H1 (cell line): ENCODE measurements at regions not wholly inside any gene's neighbourhood (a gene's known extent, or its start where the extent isn't known, plus 50 kb on each side); places are given as distances from the start of the nearest gene placed in this dataset.

ENCODE experiments used
- CTCF ChIA-PET: fragments of 300-600 bp; sonication (Branson Sonifier 250); formaldehyde crosslinking; loops from one replicate; lab custom pipeline; 2021; ENCODE audit not compliant: partially characterized antibody; lab: Charles Lee
- POLR2A ChIA-PET: fragments of 300-600 bp; sonication (Branson Sonifier 250); formaldehyde crosslinking; loops from one replicate; lab custom pipeline; 2021; ENCODE audit warnings: inconsistent platforms; ENCODE audit not compliant: partially characterized antibody; lab: Charles Lee
- DNase-seq, 2 experiments: peaks; one replicate each; pipeline versions ENCODE4 v3.0.0 to v3.0.0-alpha.2; 2010 to 2022; ENCODE audit warnings: low spot score in 2 of 2, low read depth in 1 of 2, mixed read lengths in 1 of 2
- FAIRE-seq: peaks from 2 replicates; lab custom pipeline; 2011; peaks lifted over from hg19 to GRCh38; lab: Jason Lieb, UNC
- H2AFZ ChIP-seq: 2 replicates; pipeline ENCODE4 v1.8.1; 2012; ENCODE audit warnings: low read length, inconsistent platforms
- H2AK5ac ChIP-seq: 2 replicates; pipeline ENCODE4 v1.6.1; 2013; ENCODE audit warnings: low read depth, low read length
- H2BK120ac ChIP-seq: replicated peaks from 2 replicates; pipeline ENCODE3; 2013; ENCODE audit warnings: low read depth, low read length, inconsistent platforms
- H2BK12ac ChIP-seq: 2 replicates; pipeline ENCODE4 v1.6.1; 2013; ENCODE audit warnings: low read depth, low read length
- H2BK15ac ChIP-seq: 2 replicates; pipeline ENCODE4 v1.6.1; 2013; ENCODE audit warnings: low read length
- H2BK20ac ChIP-seq: 2 replicates; pipeline ENCODE4 v1.6.1; 2013; ENCODE audit warnings: low read length
- H2BK5ac ChIP-seq: 2 replicates; pipeline ENCODE4 v1.6.1; 2013; ENCODE audit warnings: low read depth, low read length
- H3K14ac ChIP-seq: 2 replicates; pipeline ENCODE4 v1.6.1; 2013; ENCODE audit warnings: inconsistent platforms; ENCODE audit not compliant: insufficient read length
- H3K18ac ChIP-seq: 2 replicates; pipeline ENCODE4 v1.6.1; 2013; ENCODE audit warnings: low read length; ENCODE audit errors: extremely low read depth
- H3K23ac ChIP-seq: 2 replicates; pipeline ENCODE4 v1.6.1; 2013; ENCODE audit warnings: inconsistent platforms; ENCODE audit not compliant: insufficient read length
- H3K23me2 ChIP-seq: 2 replicates; pipeline ENCODE4 v1.6.1; 2013; ENCODE audit warnings: low read depth, low read length
- H3K27ac ChIP-seq: 2 replicates; pipeline ENCODE4 v1.6.1; 2011; ENCODE audit warnings: low read depth, low read length, inconsistent platforms
- H3K27me3 ChIP-seq, 4 experiments: replicated peaks in 1 of 4; 1 replicate in 1 of 4; 2 replicates in 3 of 4; pipeline versions ENCODE4 v1.6.1 to v1.8.1; 2011 to 2013; ENCODE audit warnings: low read length in 3 of 4, mild to moderate bottlenecking in 3 of 4, inconsistent platforms in 2 of 4, mixed read lengths in 2 of 4, moderate library complexity in 1 of 4; ENCODE audit not compliant: control insufficient read depth in 3 of 4, insufficient read depth in 3 of 4; ENCODE audit errors: extremely low read depth in 1 of 4
- H3K36me3 ChIP-seq, 4 experiments: 2 replicates each; pipeline versions ENCODE4 v1.6.1 to v1.8.1; 2011 to 2013; ENCODE audit warnings: mild to moderate bottlenecking in 4 of 4, low read length in 3 of 4, moderate library complexity in 2 of 4, control low read depth in 1 of 4, inconsistent platforms in 1 of 4; ENCODE audit not compliant: insufficient read depth in 4 of 4, control insufficient read depth in 2 of 4
- H3K4ac ChIP-seq: replicated peaks from 2 replicates; pipeline ENCODE3; 2013; ENCODE audit warnings: low read length, low read depth, mixed read lengths, inconsistent platforms; ENCODE audit not compliant: insufficient read length
- H3K4me1 ChIP-seq, 4 experiments: replicated peaks in 1 of 4; 1 replicate in 1 of 4; 2 replicates in 3 of 4; pipeline versions ENCODE4 v1.6.1 to v1.8.1; 2011 to 2013; ENCODE audit warnings: low read length in 3 of 4, inconsistent platforms in 2 of 4, mixed read lengths in 1 of 4; ENCODE audit not compliant: insufficient read depth in 4 of 4, control insufficient read depth in 3 of 4
- H3K4me2 ChIP-seq, 2 experiments: 2 replicates each; pipeline versions ENCODE4 v1.6.1 to v1.8.1; 2011 to 2013; ENCODE audit warnings: low read depth in 2 of 2, low read length in 2 of 2, control low read depth in 1 of 2, inconsistent platforms in 1 of 2, mild to moderate bottlenecking in 1 of 2; ENCODE audit not compliant: insufficient read depth in 1 of 2
- H3K4me3 ChIP-seq, 4 experiments: fragments of 200-600, 300-600 bp in 1 of 4; sonication (generic), shearing (Covaris generic), sonication (Bioruptor Twin) in 1 of 4; 2 replicates each; pipeline versions ENCODE4 v1.5.1 to v1.8.1; 2011 to 2016; ENCODE audit warnings: low read length in 4 of 4, low read depth in 3 of 4, control low read depth in 2 of 4, inconsistent platforms in 2 of 4, mild to moderate bottlenecking in 2 of 4, mixed read lengths in 1 of 4, moderate library complexity in 1 of 4; ENCODE audit not compliant: insufficient read depth in 2 of 4; ENCODE audit errors: extremely low read depth in 1 of 4
- H3K56ac ChIP-seq: replicated peaks from 2 replicates; pipeline ENCODE3; 2013; ENCODE audit warnings: low read depth, mild to moderate bottlenecking, mixed read lengths, low read length, inconsistent platforms; ENCODE audit not compliant: insufficient read length
- H3K79me1 ChIP-seq: 2 replicates; pipeline ENCODE4 v1.6.1; 2013; ENCODE audit warnings: low read depth, low read length, control low read depth
- H3K79me2 ChIP-seq, 2 experiments: 2 replicates each; pipeline versions ENCODE4 v1.6.1 to v1.8.1; 2012 to 2013; ENCODE audit warnings: low read length in 2 of 2, mild to moderate bottlenecking in 2 of 2, inconsistent platforms in 1 of 2; ENCODE audit not compliant: insufficient read depth in 2 of 2, control insufficient read depth in 1 of 2
- H3K9ac ChIP-seq, 4 experiments: replicated peaks in 1 of 4; 1 replicate in 1 of 4; 2 replicates in 3 of 4; pipeline versions ENCODE4 v1.6.1 to v1.8.1; 2011 to 2013; ENCODE audit warnings: low read depth in 3 of 4, low read length in 3 of 4, control low read depth in 2 of 4, mild to moderate bottlenecking in 2 of 4, moderate library complexity in 2 of 4, inconsistent platforms in 1 of 4; ENCODE audit errors: extremely low read depth in 1 of 4
- H3K9me3 ChIP-seq, 2 experiments: 2 replicates each; pipeline versions ENCODE4 v1.6.1 to v1.8.1; 2012 to 2013; ENCODE audit warnings: mild to moderate bottlenecking in 2 of 2, moderate library complexity in 2 of 2, control low read depth in 1 of 2, inconsistent platforms in 1 of 2, low read depth in 1 of 2, low read length in 1 of 2, mixed read lengths in 1 of 2; ENCODE audit not compliant: insufficient read depth in 2 of 2
- H4K20me1 ChIP-seq, 2 experiments: replicated peaks in 1 of 2; 2 replicates each; pipeline versions ENCODE3 to v1.8.1; 2011 to 2013; ENCODE audit warnings: inconsistent platforms in 2 of 2, low read length in 2 of 2, mild to moderate bottlenecking in 1 of 2; ENCODE audit not compliant: insufficient read depth in 2 of 2, control insufficient read depth in 1 of 2
- H4K5ac ChIP-seq: 2 replicates; pipeline ENCODE4 v1.6.1; 2013; ENCODE audit warnings: low read length, low read depth, mixed read lengths, inconsistent platforms; ENCODE audit not compliant: insufficient read length
- H4K8ac ChIP-seq: 2 replicates; pipeline ENCODE4 v1.8.0; 2013; ENCODE audit warnings: mild to moderate bottlenecking, moderate library complexity, low read length, inconsistent platforms; ENCODE audit not compliant: insufficient read depth; ENCODE audit errors: extremely low read depth
- H4K91ac ChIP-seq: replicated peaks from 2 replicates; pipeline ENCODE3; 2013; ENCODE audit warnings: low read length, mixed read lengths, inconsistent platforms; ENCODE audit not compliant: insufficient read length
- HDAC6 ChIP-seq: IDR thresholded peaks from one replicate; pipeline ENCODE4 v1.7.1; 2012; ENCODE audit warnings: low read depth, mild to moderate bottlenecking, inconsistent platforms, low read length, moderate library complexity
- KDM5A ChIP-seq: fragments of 200-600 bp; IDR thresholded peaks from 2 replicates; pipeline ENCODE4 v1.7.1; 2012; ENCODE audit warnings: mild to moderate bottlenecking, low read length, inconsistent platforms, mixed read lengths
- MAFK ChIP-seq: IDR thresholded peaks from 2 replicates; pipeline ENCODE4 v1.6.1; 2012; ENCODE audit warnings: low read depth, mild to moderate bottlenecking, improper control_type of control experiment, low read length
- RXRA ChIP-seq: IDR thresholded peaks from 2 replicates; pipeline ENCODE4 v1.6.1; 2011; ENCODE audit warnings: low read depth, mild to moderate bottlenecking, low read length, moderate library complexity; ENCODE audit not compliant: insufficient read depth
- SIN3A ChIP-seq, 2 experiments: IDR thresholded peaks in 1 of 2; conservative IDR thresholded peaks in 1 of 2; 2 replicates each; pipeline ENCODE4 v1.6.1; 2011 to 2012; ENCODE audit warnings: low read length in 2 of 2, improper control_type of control experiment in 1 of 2, low read depth in 1 of 2, mild to moderate bottlenecking in 1 of 2
- SIRT6 ChIP-seq: IDR thresholded peaks from one replicate; pipeline ENCODE4 v1.7.1; 2012; ENCODE audit warnings: low read length, inconsistent platforms
- TAF1 ChIP-seq: IDR thresholded peaks from 2 replicates; pipeline ENCODE4 v1.6.1; 2011; ENCODE audit warnings: mild to moderate bottlenecking, low read depth, low read length
- TAF7 ChIP-seq: optimal IDR thresholded peaks from 2 replicates; pipeline ENCODE3; 2011; ENCODE audit warnings: low read depth, mild to moderate bottlenecking, inconsistent platforms, low read length, moderate library complexity, borderline replicate concordance
- WGBS, 2 experiments: shearing (Covaris generic) in 1 of 2; methylation state at CpG; one replicate each; pipeline versions ENCODE4 v1.1.6 to v1.1.7; 2013 to 2015; ENCODE audit warnings: low lambda C conversion rate in 2 of 2, mixed read lengths in 2 of 2, inconsistent platforms in 1 of 2, low coverage in 1 of 2, missing lambda C conversion rate in 1 of 2; ENCODE audit not compliant: insufficient replicate concordance in 2 of 2, insufficient coverage in 1 of 2, insufficient read length in 1 of 2; ENCODE audit errors: extremely low coverage in 1 of 2, missing lambda C conversion rate in 1 of 2; 5-methylcytosine and 5-hydroxymethylcytosine counted together
- TF ChIP-seq, protein P1 (sequence below): IDR thresholded peaks from 2 replicates; pipeline ENCODE4 v1.6.1; 2012; ENCODE audit warnings: low read length, inconsistent platforms
- TF ChIP-seq, protein P2 (sequence below): IDR thresholded peaks from 2 replicates; pipeline ENCODE4 v1.6.1; 2012; ENCODE audit warnings: inconsistent platforms

DNA sequence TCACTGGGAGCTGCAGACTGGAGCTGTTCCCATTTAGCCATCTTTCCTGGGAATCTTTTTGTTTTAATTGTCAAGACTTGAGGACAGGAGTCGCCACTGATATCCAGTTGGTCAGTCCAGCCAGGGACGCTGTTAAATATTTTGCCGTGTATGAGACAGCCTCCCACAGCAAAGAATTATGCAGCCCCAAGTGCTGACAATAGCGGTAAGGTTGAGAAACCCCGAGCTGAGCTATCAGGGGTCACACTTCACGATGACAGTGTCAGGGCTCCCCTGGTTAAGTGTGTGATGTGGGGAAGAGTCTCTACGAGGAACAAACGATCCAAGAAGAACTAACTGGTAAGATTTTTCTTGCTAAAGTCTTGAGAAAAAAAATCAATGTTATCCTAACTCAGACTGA is 372.0 kb upstream of the MPDZ start:
- H3K36me3 ChIP-seq, result no peaks in the 10 kb centered on the region
- TF ChIP-seq HDAC6 (no peak), TAF1 (no peak), RXRA (no peak), SIN3A (conservative IDR thresholded peaks at IDR 0.05 in 1 of 2, IDR thresholded peaks at IDR 0.05 in 1 of 2; ENCODE audit: low read depth in 1 of 2, low read length in 2 of 2) (no peak), TAF7 (no peak), KDM5A (no peak), SIRT6 (no peak), MAFK (no peak)
- TF ChIP-seq, protein P1, sequence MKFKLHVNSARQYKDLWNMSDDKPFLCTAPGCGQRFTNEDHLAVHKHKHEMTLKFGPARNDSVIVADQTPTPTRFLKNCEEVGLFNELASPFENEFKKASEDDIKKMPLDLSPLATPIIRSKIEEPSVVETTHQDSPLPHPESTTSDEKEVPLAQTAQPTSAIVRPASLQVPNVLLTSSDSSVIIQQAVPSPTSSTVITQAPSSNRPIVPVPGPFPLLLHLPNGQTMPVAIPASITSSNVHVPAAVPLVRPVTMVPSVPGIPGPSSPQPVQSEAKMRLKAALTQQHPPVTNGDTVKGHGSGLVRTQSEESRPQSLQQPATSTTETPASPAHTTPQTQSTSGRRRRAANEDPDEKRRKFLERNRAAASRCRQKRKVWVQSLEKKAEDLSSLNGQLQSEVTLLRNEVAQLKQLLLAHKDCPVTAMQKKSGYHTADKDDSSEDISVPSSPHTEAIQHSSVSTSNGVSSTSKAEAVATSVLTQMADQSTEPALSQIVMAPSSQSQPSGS, result no peak
- TF ChIP-seq, protein P2, sequence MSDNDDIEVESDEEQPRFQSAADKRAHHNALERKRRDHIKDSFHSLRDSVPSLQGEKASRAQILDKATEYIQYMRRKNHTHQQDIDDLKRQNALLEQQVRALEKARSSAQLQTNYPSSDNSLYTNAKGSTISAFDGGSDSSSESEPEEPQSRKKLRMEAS, result no peak

More for the DNA sequence above, 372.0 kb upstream of the MPDZ start:
- no peak overlapping the region for H3K27ac ChIP-seq
- H4K20me1 ChIP-seq, result no peaks in the 10 kb centered on the region
- no peak overlapping the region for H2BK20ac ChIP-seq
- H2BK120ac ChIP-seq, result no peak overlapping the region
- H3K23ac ChIP-seq, result no peak overlapping the region
- no peaks in the 10 kb centered on the region for H3K23me2 ChIP-seq
- H3K27me3 ChIP-seq, result no peaks in the 10 kb centered on the region
- H3K4me1 ChIP-seq, result no peaks in the 10 kb centered on the region
- no peak overlapping the region for H3K14ac ChIP-seq
- H3K9me3 ChIP-seq, result peaks cover 0 to 3% of the 10 kb centered on the region in 2 experiments; a peak in 1 of 4 replicates
- POLR2A ChIA-PET, result no interaction called here
- no peak overlapping the region for H3K18ac ChIP-seq
- no peak overlapping the region for H3K56ac ChIP-seq
- no peak overlapping the region for H3K4me3 ChIP-seq
- no peak overlapping the region for H4K8ac ChIP-seq
- H4K91ac ChIP-seq, result no peak overlapping the region
- H3K4ac ChIP-seq, result no peak overlapping the region
- no peaks in the 10 kb centered on the region for H3K79me2 ChIP-seq
- no peak overlapping the region for H2BK15ac ChIP-seq
- no peak overlapping the region for H2AK5ac ChIP-seq
- no peak overlapping the region for H3K4me2 ChIP-seq
- H2BK5ac ChIP-seq, result no peak overlapping the region
- no peak overlapping the region for H2AFZ ChIP-seq
- WGBS, 2 experiments, result 96% methylated on average over 8 of the region's 8 CpGs; no CpG with 5 or more reads in 1 of the 2 experiments
- no peak for FAIRE-seq
- no peak for DNase-seq
- no peaks in the 10 kb centered on the region for H3K79me1 ChIP-seq
- H3K9ac ChIP-seq, result no peak overlapping the region
- no peak overlapping the region for H4K5ac ChIP-seq
- CTCF ChIA-PET, result interaction anchor here (0.6 kb wide), 1 partner anchor 851 kb away, joined by 3 read pairs; no protein-coding TSS in a partner anchor
- H2BK12ac ChIP-seq, result no peak overlapping the region
